ENCODE measurements at regions not wholly inside any gene's neighbourhood (a gene's known extent, or its start where the extent isn't known, plus 50 kb on each side); places are given as distances from the start of the nearest gene placed in this dataset.
"Not testable (repeated sequence)": the region's sequence is repeated elsewhere in the genome, so short reads cannot be mapped to it uniquely, and the experiment has no call there.

DNA sequence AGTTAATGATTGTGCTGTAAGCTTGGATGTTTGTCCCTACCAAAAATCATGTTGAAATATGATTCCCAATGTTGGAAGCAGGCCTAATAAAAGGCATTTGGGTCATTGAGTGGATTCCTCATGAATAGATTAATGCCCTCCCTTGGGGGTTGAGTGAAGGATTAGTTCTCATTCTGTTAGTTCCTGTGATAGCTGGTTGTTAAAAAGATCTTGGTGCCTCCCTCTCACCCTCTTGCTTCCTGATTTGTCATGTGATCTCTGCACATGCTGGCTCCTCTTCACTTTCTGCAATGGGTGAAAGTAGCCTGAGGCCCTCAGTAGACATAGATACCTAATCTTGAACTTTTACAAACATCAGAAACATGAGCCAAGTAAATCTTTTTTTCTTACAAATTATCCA is 115.6 kb upstream of the HCRTR2 start:
- DNase-seq, result no peak

DNA sequence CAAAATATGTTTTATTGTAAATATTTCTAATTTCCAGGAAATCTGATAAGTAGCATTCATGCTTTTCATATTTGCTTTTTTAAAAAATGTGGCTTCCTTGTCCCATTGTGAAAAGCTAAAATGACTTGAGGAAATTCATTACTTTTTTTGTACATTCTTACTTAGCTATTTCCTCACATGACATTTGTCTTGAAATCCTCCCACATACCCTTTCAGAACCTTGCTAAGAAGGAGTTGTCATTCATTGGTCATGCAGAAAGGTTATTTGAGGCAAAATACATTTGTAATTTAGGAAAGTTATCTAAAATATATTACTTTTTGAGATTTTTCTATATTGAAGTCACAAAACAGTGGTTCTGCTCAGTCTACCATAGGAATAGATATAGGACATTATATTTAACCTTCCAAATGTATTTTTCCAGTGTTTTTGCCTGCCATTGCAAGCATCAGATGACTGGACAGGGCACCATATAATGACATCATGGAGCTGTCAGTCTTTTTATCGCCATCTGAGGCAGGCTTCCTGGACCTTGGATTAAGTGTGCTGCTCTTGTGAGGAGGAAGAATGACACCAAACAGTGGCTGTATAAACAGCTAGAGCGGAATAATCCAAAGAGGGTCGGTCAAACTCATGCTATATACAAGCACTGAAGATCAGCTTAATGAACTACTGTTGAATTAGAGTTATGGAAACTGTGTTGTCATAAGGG is 109.4 kb upstream of the HCRTR2 start:
- DNase-seq, result no peak

DNA sequence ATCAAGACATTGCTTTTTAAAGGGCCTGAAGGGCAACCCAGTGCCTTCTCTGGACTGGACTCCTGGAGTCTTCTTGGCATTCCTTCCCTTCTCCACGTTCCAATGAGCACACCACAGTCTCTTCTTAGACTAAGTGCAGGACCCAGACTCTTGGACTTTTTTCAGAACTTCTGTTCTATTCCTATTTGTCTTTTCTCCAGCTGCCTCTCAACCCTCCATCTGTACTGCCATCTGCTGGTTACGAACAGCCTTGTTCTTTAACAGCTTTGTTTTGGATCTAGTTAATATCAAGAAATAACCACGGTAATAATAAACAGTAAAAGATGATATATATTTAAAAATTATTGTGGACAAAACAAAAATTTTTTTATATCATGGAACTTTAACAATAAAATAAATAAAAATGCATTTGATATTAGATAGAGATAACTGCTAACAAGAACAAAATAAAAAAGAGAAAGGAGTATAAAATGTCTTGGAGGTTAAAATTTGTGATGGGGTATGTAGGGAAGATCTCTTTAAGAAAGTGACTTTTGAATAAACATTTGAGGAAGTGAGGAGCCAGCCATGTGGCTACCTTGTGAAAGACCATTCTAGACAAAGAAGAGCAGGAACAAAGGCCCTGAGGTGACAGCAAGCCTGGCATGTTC is 105.1 kb upstream of the HCRTR2 start:
- DNase-seq, result peak; percentile 10

DNA sequence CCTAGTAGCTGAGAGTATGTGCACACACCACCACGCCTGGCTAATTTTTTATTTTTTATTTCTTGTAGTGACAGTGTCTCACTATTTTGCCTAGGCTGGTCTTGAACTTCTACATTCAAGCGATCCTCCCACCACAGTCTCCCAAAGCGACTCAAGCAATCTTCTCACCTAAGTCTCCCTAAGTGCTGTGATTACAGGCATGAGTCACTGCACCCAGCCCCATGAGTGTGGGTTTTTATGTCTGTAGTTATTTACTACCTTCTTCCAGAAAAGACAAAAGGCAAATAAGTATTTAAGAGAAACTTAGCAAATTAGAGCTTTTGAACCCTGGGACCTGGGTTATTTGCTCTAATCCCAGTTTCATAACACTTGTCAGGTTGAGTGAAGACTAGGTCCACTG is 92.3 kb upstream of the HCRTR2 start:
- no peak for DNase-seq

DNA sequence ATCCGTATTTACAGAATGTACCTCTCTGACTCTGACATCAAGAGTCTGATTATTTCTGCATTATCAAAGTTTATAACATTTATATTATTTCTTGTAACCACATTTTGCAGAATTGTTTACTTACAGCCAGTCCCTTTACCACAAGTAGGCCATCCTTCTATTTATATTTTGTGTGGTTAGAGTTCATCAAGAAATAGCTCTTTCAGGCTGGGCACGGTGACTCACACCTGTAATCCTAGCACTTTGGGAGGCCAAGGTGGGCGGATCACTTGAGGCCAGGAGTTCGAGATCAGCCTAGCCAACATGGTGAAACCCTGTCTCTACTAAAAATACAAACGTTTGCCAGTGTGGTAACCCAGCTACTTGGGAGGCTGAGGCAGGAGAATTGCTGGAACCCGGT is 86.3 kb upstream of the HCRTR2 start:
- DNase-seq, result not testable (repeated sequence)

DNA sequence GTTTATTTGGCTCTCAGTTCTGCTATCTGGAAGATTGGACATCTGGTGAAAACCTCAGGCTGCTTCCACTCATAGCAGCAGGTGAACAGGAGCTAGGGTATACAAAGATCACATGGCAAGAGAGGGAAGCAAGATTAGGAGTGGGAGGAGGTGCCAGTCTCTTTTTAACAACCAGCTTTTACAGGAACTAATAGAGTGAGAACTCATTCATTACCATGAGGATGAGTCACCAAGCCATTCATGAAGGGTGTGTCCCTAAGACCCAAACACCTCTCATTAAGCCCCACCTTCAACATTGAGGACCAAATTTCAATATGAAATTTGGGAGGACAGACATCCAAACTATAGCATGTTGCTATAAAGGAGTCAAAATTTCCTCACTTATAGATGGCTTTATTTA is 85.4 kb upstream of the HCRTR2 start:
- DNase-seq, result no peak

DNA sequence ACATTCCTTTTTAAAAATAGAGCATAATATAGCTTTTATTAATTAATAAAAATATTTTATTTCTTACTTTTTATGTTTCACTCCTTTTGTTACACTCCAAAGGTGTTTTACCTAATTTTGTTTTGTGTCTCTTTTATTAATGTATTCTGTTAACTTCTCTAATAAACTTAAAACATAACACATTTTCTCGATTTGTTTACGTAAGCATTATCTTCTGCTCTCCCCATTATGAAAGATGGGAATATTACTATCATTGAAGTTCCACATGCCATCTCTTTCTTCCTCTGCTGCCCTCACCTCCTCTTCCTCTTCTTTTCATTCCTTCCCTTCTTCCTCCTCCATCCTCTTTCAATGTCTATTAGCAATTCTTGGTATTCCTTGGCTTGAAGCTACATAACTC is 85.0 kb upstream of the HCRTR2 start:
- no peak for DNase-seq

DNA sequence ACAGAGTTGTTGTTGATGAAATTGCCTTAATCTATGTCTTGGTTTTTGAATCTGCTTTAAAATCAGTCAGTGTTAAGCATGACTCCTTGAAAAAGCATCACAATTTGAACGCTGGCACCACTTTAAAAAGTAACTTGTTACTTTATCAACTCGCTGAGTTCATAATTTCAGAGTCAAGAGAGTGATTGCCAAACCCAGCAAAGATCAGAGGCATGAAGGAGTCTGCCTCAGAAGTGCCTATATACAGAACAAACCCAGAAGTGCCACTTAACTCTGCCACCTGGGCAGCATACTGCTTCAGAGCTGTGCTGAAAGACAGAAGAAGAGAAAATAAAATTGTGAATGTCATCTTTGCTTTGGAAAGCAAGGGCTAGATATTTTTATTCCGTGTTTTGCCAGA is 73.6 kb upstream of the HCRTR2 start:
- no peak for DNase-seq

DNA sequence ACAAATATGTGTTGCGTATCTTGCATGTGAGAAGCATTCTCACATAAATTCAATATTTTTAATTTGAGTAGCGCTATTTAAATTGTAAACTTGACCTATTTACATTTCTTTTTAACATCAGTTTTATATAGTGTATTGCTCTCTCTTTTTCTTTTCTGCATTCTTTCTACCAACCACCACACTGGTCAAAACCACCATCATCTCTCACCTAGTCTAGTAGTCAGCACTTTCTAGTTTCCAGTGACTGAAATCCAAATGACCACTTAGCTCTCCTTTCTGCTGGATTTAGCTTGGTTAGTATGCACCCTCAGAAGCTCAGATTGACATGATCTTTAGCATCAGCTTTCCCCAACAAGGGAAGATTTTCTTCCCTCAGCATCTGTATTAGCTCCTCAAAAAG is 73.2 kb upstream of the HCRTR2 start:
- no peak for DNase-seq

DNA sequence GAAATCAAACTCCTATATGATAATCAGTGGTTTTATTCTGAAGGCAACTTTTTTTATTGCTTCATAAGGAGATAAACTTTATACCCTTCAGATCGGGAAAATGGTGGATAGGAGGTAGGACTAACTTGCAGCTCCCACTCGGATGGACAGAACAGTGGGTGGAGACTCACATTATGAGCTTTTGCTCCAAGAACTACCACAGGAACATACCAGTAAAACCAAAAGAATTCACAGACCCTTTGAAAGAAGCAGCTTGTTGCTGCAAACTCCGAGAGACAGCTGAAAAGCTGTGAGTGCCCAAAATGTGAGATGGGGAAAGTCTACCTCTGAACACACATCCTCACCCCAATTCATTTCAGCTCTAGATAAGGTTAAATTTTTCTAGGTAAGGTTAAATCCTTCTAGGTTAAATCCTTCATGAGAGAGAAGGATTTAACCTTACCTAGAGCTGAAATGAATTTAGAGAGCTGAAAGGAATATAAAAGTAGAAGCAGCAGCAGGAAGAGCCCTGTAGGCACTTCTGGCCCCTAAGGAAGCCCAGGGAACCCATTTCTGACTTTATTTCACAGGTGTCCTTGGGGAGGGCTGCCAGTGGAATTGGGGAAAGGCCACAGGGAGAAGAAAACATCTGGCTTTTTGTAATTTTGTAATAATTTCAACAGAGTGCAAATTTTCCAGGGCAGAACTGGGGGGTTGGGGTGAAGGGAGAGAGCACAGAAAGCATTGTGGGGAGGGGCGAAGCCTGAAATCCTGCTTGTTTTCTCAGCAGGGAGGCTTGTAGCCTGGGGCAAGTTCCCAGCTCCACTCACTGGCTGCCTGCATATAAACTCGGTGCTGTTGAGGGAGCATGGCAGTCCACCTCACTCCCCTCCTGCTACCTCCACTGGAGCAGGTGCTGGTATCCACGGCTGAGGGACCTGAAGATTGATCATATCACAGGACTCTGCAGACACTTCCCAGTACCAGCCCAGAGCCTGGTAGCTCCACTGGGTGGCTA is 65.9 kb upstream of the HCRTR2 start:
- no peak for DNase-seq

DNA sequence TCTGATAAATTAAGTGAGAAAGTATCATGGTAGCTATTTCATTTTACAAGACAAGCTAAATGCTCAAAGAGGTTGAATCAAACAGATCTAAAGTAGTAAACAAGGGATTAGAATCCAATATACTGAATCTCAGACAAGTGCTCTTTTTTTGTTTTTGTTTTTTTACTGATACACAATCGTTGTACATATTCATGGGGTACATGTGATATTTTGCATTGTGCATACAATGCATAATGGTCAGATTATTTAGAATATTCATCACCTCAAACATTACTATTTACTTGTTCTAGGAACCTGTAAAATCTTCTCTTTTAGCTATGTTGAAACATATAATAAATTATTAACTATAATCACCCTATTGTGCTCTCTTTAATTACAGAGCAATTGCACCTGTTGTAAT is 57.0 kb upstream of the HCRTR2 start:
- no peak for DNase-seq

DNA sequence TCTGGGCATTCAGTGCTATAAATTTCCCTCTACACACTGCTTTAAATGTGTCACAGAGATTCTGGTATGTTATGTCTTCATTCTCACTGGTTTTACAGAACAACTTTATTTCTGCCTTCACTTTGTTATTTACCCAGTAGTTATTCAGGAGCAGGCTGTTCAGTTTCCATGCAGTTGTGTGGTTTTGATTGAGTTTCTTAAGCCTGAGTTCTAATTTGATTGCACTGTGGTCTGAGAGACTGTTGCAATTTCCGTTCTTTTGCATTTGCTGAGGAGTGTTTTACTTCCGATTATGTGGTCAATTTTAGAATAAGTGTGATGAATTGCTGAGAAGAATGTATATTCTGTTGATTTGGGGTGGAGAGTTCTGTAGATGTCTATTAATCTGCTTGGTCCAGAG is 50.1 kb upstream of the HCRTR2 start:
- not testable (repeated sequence) for DNase-seq

Measured in skin of body (tissue), 1 donor.